ENCODE measurements at regions not wholly inside any gene's neighbourhood (a gene's known extent, or its start where the extent isn't known, plus 50 kb on each side); places are given as distances from the start of the nearest gene placed in this dataset.

DNA sequence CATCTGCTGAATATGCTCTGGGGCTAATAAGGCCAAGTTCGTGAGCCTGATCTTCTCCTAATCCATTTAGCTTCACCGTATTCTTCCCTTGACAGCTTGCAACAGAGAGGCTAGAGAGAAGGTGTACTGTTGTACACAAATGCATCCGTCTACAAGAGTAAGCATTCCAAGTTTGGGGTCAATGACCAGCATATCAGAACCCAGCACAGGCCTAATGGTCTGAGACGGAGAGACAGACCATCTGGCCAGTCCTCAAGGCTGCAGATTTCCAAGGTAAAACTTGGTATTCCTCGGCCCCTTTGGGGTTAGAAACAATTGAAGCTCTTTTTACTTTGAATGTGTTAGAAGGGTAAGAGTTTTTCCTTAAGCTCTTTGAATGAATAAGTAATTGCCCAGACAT is 481.2 kb upstream of the KLF4 start:
- Histone ChIP-seq H3K27ac (ENCODE audit: low read length) (peak overlapping the region; percentile 13), H3K9me3 (ENCODE audit: control insufficient read depth in 1 of 2, low read length in 2 of 2) (no peaks in the 10 kb centered on the region), H3K4me3 (ENCODE audit: low read depth in 1 of 2, low read length in 2 of 2) (no peak overlapping the region), H3K36me3 (ENCODE audit: control insufficient read depth in 1 of 2, insufficient read depth in 2 of 2, low read length in 2 of 2) (no peaks in the 10 kb centered on the region), H3K4me1 (ENCODE audit: control insufficient read depth in 1 of 2, insufficient read depth in 2 of 2, low read length in 2 of 2) (peaks cover 0 to 8% of the 10 kb centered on the region in 2 donors), H3K27me3 (ENCODE audit: low read depth, low read length) (no peaks in the 10 kb centered on the region)

DNA sequence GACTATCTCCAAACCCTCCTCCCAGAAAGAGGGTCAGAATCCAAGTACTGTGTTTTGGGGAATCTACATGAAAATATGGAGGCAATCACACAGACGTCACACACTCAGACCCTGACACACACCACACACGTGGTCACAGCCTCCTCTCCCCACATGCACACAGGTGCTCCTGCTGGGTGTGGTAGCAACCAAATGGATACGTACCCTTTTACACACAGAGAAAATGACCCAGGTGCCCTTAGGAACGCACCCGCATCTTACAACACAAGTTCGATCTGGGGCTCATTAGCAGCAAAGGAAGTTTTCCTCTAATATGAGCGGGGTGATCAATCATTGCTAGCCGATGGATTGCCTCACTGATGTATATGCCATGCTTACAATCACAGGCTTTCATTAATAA is 480.2 kb upstream of the KLF4 start:
- Histone ChIP-seq H3K4me1 (ENCODE audit: control insufficient read depth in 1 of 2, insufficient read depth in 2 of 2, low read length in 2 of 2) (peaks cover 0 to 8% of the 10 kb centered on the region in 2 donors), H3K9me3 (ENCODE audit: control insufficient read depth in 1 of 2, low read length in 2 of 2) (no peaks in the 10 kb centered on the region), H3K27me3 (ENCODE audit: low read depth, low read length) (no peaks in the 10 kb centered on the region), H3K27ac (ENCODE audit: low read length) (no peak overlapping the region), H3K36me3 (ENCODE audit: control insufficient read depth in 1 of 2, insufficient read depth in 2 of 2, low read length in 2 of 2) (no peaks in the 10 kb centered on the region), H3K4me3 (ENCODE audit: low read depth in 1 of 2, low read length in 2 of 2) (no peak overlapping the region)

- Histone ChIP-seq H3K36me3 (ENCODE audit: control insufficient read depth in 1 of 2, insufficient read depth in 2 of 2, low read length in 2 of 2) (no peaks in the 10 kb centered on the region), H3K4me3 (ENCODE audit: low read depth in 1 of 2, low read length in 2 of 2) (no peak overlapping the region), H3K9me3 (ENCODE audit: control insufficient read depth in 1 of 2, low read length in 2 of 2) (no peaks in the 10 kb centered on the region), H3K4me1 (ENCODE audit: control insufficient read depth in 1 of 2, insufficient read depth in 2 of 2, low read length in 2 of 2) (peaks cover 0 to 8% of the 10 kb centered on the region in 2 donors), H3K27me3 (ENCODE audit: low read depth, low read length) (no peaks in the 10 kb centered on the region), H3K27ac (ENCODE audit: low read length) (no peak overlapping the region)
These were observed 479.6 kb upstream of the KLF4 start for GRCh38 chr9:107969141-107969540.

DNA sequence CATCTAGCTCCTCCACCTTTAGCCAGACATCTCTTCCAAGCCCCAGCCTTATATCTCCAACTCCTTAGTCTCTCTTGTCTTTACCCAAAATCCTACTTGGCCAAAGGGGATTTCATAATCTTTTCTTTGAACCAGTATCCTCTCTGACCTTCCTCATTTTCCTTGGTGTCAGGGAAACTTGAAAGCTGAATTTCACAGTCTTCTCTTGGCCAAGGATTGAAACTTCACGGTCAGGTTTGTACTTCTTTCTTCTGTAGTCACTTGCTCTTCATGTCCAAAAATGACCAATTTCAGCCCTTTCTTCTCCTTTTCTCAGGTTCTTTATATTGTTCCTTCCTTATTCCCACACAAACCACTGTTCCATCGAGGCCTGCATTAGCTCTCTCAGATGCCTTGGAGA is 473.7 kb upstream of the KLF4 start:
- no peaks in the 10 kb centered on the region for H3K9me3 ChIP-seq (ENCODE audit: control insufficient read depth in 1 of 2, low read length in 2 of 2)
- peaks cover 0 to 3% of the 10 kb centered on the region in 2 donors for H3K4me1 ChIP-seq (ENCODE audit: control insufficient read depth in 1 of 2, insufficient read depth in 2 of 2, low read length in 2 of 2)
- no peaks in the 10 kb centered on the region for H3K36me3 ChIP-seq (ENCODE audit: control insufficient read depth in 1 of 2, insufficient read depth in 2 of 2, low read length in 2 of 2)
- no peaks in the 10 kb centered on the region for H3K27me3 ChIP-seq (ENCODE audit: low read depth, low read length)
- no peak overlapping the region for H3K27ac ChIP-seq (ENCODE audit: low read length)
- H3K4me3 ChIP-seq (ENCODE audit: low read depth in 1 of 2, low read length in 2 of 2) = no peak overlapping the region

GRCh38 chr9:107960916-107961315 is 471.3 kb upstream of the KLF4 start:
- Histone ChIP-seq H3K36me3 (ENCODE audit: control insufficient read depth in 1 of 2, insufficient read depth in 2 of 2, low read length in 2 of 2) (no peaks in the 10 kb centered on the region), H3K27me3 (ENCODE audit: low read depth, low read length) (no peaks in the 10 kb centered on the region), H3K9me3 (ENCODE audit: control insufficient read depth in 1 of 2, low read length in 2 of 2) (no peaks in the 10 kb centered on the region), H3K4me1 (ENCODE audit: control insufficient read depth in 1 of 2, insufficient read depth in 2 of 2, low read length in 2 of 2) (no peaks in the 10 kb centered on the region), H3K27ac (ENCODE audit: low read length) (no peak overlapping the region), H3K4me3 (ENCODE audit: low read depth in 1 of 2, low read length in 2 of 2) (no peak overlapping the region)

- Histone ChIP-seq H3K36me3 (ENCODE audit: control insufficient read depth in 1 of 2, insufficient read depth in 2 of 2, low read length in 2 of 2) (no peaks in the 10 kb centered on the region), H3K27ac (ENCODE audit: low read length) (no peak overlapping the region), H3K4me1 (ENCODE audit: control insufficient read depth in 1 of 2, insufficient read depth in 2 of 2, low read length in 2 of 2) (no peaks in the 10 kb centered on the region), H3K4me3 (ENCODE audit: low read depth in 1 of 2, low read length in 2 of 2) (no peak overlapping the region), H3K27me3 (ENCODE audit: low read depth, low read length) (no peaks in the 10 kb centered on the region), H3K9me3 (ENCODE audit: control insufficient read depth in 1 of 2, low read length in 2 of 2) (peaks cover 6% of the 10 kb centered on the region in 2 donors)
These were observed 464.7 kb upstream of the KLF4 start for GRCh38 chr9:107954312-107954711.

GRCh38 chr9:107953556-107954125 is 464.1 kb upstream of the KLF4 start:
- Histone ChIP-seq H3K27me3 (ENCODE audit: low read depth, low read length) (no peaks in the 10 kb centered on the region), H3K36me3 (ENCODE audit: control insufficient read depth in 1 of 2, insufficient read depth in 2 of 2, low read length in 2 of 2) (no peaks in the 10 kb centered on the region), H3K4me3 (ENCODE audit: low read depth in 1 of 2, low read length in 2 of 2) (no peak overlapping the region), H3K9me3 (ENCODE audit: control insufficient read depth in 1 of 2, low read length in 2 of 2) (peaks cover 6% of the 10 kb centered on the region in 2 donors), H3K27ac (ENCODE audit: low read length) (no peak overlapping the region), H3K4me1 (ENCODE audit: control insufficient read depth in 1 of 2, insufficient read depth in 2 of 2, low read length in 2 of 2) (no peaks in the 10 kb centered on the region)

GRCh38 chr9:107952773-107953172 is 463.2 kb upstream of the KLF4 start:
- H3K4me3 ChIP-seq (ENCODE audit: low read depth in 1 of 2, low read length in 2 of 2) = no peak overlapping the region
- H3K9me3 ChIP-seq (ENCODE audit: control insufficient read depth in 1 of 2, low read length in 2 of 2) = peaks cover 6% of the 10 kb centered on the region in 2 donors
- no peaks in the 10 kb centered on the region for H3K27me3 ChIP-seq (ENCODE audit: low read depth, low read length)
- H3K4me1 ChIP-seq (ENCODE audit: control insufficient read depth in 1 of 2, insufficient read depth in 2 of 2, low read length in 2 of 2) = no peaks in the 10 kb centered on the region
- no peak overlapping the region for H3K27ac ChIP-seq (ENCODE audit: low read length)
- H3K36me3 ChIP-seq (ENCODE audit: control insufficient read depth in 1 of 2, insufficient read depth in 2 of 2, low read length in 2 of 2) = no peaks in the 10 kb centered on the region

GRCh38 chr9:107951511-107951910 is 461.9 kb upstream of the KLF4 start:
- no peak overlapping the region for H3K27ac ChIP-seq (ENCODE audit: low read length)

GRCh38 chr9:107949061-107949460 is 459.5 kb upstream of the KLF4 start:
- no peaks in the 10 kb centered on the region for H3K36me3 ChIP-seq (ENCODE audit: control insufficient read depth in 1 of 2, insufficient read depth in 2 of 2, low read length in 2 of 2)
- H3K27me3 ChIP-seq (ENCODE audit: low read depth, low read length) = no peaks in the 10 kb centered on the region
- H3K4me3 ChIP-seq (ENCODE audit: low read depth in 1 of 2, low read length in 2 of 2) = no peak overlapping the region
- peaks cover 6% of the 10 kb centered on the region in 2 donors for H3K9me3 ChIP-seq (ENCODE audit: control insufficient read depth in 1 of 2, low read length in 2 of 2)
- no peaks in the 10 kb centered on the region for H3K4me1 ChIP-seq (ENCODE audit: control insufficient read depth in 1 of 2, insufficient read depth in 2 of 2, low read length in 2 of 2)
- H3K27ac ChIP-seq (ENCODE audit: low read length) = no peak overlapping the region

More at GRCh38 chr9:107951511-107951910, 461.9 kb upstream of the KLF4 start:
- H3K27me3 ChIP-seq (ENCODE audit: low read depth, low read length) = no peaks in the 10 kb centered on the region
- H3K36me3 ChIP-seq (ENCODE audit: control insufficient read depth in 1 of 2, insufficient read depth in 2 of 2, low read length in 2 of 2) = no peaks in the 10 kb centered on the region
- H3K4me3 ChIP-seq (ENCODE audit: low read depth in 1 of 2, low read length in 2 of 2) = no peak overlapping the region
- H3K9me3 ChIP-seq (ENCODE audit: control insufficient read depth in 1 of 2, low read length in 2 of 2) = peaks cover 6% of the 10 kb centered on the region in 2 donors
- H3K4me1 ChIP-seq (ENCODE audit: control insufficient read depth in 1 of 2, insufficient read depth in 2 of 2, low read length in 2 of 2) = no peaks in the 10 kb centered on the region

DNA sequence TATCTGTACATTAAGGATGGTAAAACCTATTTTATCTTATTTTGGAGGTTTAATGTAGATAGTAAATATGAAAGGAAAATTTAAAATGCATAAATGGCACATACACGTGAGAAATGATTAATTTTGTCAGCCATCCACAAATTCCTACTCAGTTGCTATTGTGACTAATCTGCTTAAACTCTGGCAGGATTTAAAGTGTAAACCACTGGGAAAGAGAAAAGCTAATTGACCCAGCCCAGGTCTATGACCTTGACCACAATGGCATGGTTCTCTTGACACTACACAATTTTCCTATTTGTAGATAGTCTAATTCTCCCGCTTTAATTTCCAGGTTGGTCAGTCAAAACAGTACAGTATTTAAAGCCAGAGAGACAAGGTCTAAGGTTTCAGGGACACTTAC is 459.0 kb upstream of the KLF4 start:
- H3K36me3 ChIP-seq (ENCODE audit: control insufficient read depth in 1 of 2, insufficient read depth in 2 of 2, low read length in 2 of 2) = no peaks in the 10 kb centered on the region
- no peaks in the 10 kb centered on the region for H3K27me3 ChIP-seq (ENCODE audit: low read depth, low read length)
- no peak overlapping the region for H3K4me3 ChIP-seq (ENCODE audit: low read depth in 1 of 2, low read length in 2 of 2)
- peaks cover 6% of the 10 kb centered on the region in 2 donors for H3K9me3 ChIP-seq (ENCODE audit: control insufficient read depth in 1 of 2, low read length in 2 of 2)
- no peaks in the 10 kb centered on the region for H3K4me1 ChIP-seq (ENCODE audit: control insufficient read depth in 1 of 2, insufficient read depth in 2 of 2, low read length in 2 of 2)
- no peak overlapping the region for H3K27ac ChIP-seq (ENCODE audit: low read length)

DNA sequence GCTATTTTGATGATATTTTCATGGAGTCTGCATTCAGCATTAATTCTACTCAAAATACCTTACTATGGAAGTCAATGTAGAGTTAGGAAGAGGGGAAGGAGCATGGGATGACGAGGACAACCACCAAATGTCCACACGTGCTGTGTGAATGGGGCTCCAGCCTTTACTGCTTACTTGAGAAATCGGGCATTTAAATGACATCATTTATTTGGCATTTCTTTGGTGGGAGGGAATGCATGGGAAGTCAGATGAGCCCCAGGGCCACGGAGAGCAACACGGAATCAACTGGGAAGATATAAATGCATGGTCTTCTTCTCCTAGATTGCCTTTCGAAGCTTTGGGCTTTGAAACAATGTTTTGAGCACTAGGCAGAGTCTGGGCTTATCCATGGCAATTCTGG is 458.5 kb upstream of the KLF4 start:
- Histone ChIP-seq H3K4me3 (ENCODE audit: low read depth in 1 of 2, low read length in 2 of 2) (no peak overlapping the region), H3K9me3 (ENCODE audit: control insufficient read depth in 1 of 2, low read length in 2 of 2) (peaks cover 6% of the 10 kb centered on the region in 2 donors), H3K27me3 (ENCODE audit: low read depth, low read length) (no peaks in the 10 kb centered on the region), H3K27ac (ENCODE audit: low read length) (no peak overlapping the region), H3K4me1 (ENCODE audit: control insufficient read depth in 1 of 2, insufficient read depth in 2 of 2, low read length in 2 of 2) (no peaks in the 10 kb centered on the region), H3K36me3 (ENCODE audit: control insufficient read depth in 1 of 2, insufficient read depth in 2 of 2, low read length in 2 of 2) (no peaks in the 10 kb centered on the region)
